H9 (cell line): ENCODE measurements at regions not wholly inside any gene's neighbourhood (a gene's known extent, or its start where the extent isn't known, plus 50 kb on each side); places are given as distances from the start of the nearest gene placed in this dataset.

Experiments used
- DNase-seq: peaks from one replicate; pipeline ENCODE4 v3.0.0-alpha.2; 2017
- H2AFZ ChIP-seq: one replicate; pipeline ENCODE4 v1.6.1; 2013; ENCODE audit warnings: mild to moderate bottlenecking, low read length, control low read depth, moderate library complexity
- H2AK5ac ChIP-seq: 2 replicates; pipeline ENCODE4 v1.6.1; 2013; ENCODE audit warnings: low read length, control low read depth, mixed read lengths; ENCODE audit not compliant: insufficient read length
- H2BK120ac ChIP-seq: one replicate; pipeline ENCODE4 v1.6.1; 2013; ENCODE audit warnings: low read depth, mild to moderate bottlenecking, low read length, control low read depth, inconsistent platforms; ENCODE audit not compliant: poor library complexity, severe bottlenecking
- H2BK12ac ChIP-seq: 2 replicates; pipeline ENCODE4 v1.6.1; 2013; ENCODE audit warnings: low read length, control low read depth, mixed read lengths, low read depth; ENCODE audit not compliant: insufficient read length
- H2BK15ac ChIP-seq: 2 replicates; pipeline ENCODE4 v1.6.1; 2013; ENCODE audit warnings: low read depth, low read length, control low read depth
- H2BK20ac ChIP-seq: one replicate; pipeline ENCODE4 v1.6.1; 2013; ENCODE audit warnings: low read depth, mild to moderate bottlenecking, low read length, control low read depth, inconsistent platforms; ENCODE audit not compliant: poor library complexity, severe bottlenecking
- H2BK5ac ChIP-seq: 2 replicates; pipeline ENCODE4 v1.6.1; 2013; ENCODE audit warnings: low read length, control low read depth, mixed read lengths; ENCODE audit not compliant: insufficient read length
- H3K14ac ChIP-seq: 2 replicates; pipeline ENCODE4 v1.6.1; 2013; ENCODE audit warnings: low read length, control low read depth; ENCODE audit not compliant: insufficient read depth
- H3K18ac ChIP-seq: 2 replicates; pipeline ENCODE4 v1.6.1; 2013; ENCODE audit warnings: low read depth, mild to moderate bottlenecking, mixed read lengths, low read length, control low read depth; ENCODE audit not compliant: insufficient read length
- H3K23ac ChIP-seq: 2 replicates; pipeline ENCODE4 v1.6.1; 2013; ENCODE audit warnings: low read length, control low read depth, mixed read lengths, low read depth; ENCODE audit not compliant: insufficient read length
- H3K23me2 ChIP-seq: 2 replicates; pipeline ENCODE4 v1.6.1; 2013; ENCODE audit warnings: low read depth, mild to moderate bottlenecking, mixed read lengths, low read length, control low read depth; ENCODE audit not compliant: insufficient read length, poor library complexity, severe bottlenecking
- H3K27ac ChIP-seq: 2 replicates; pipeline ENCODE4 v1.5.1; 2013; ENCODE audit warnings: low read length, control low read depth, mixed read lengths, low read depth; ENCODE audit not compliant: insufficient read length
- H3K27me3 ChIP-seq: 2 replicates; pipeline ENCODE4 v1.6.1; 2013; ENCODE audit warnings: low read length, control low read depth, inconsistent platforms; ENCODE audit not compliant: insufficient read depth
- H3K4ac ChIP-seq: 2 replicates; pipeline ENCODE4 v1.6.1; 2013; ENCODE audit warnings: low read depth, mild to moderate bottlenecking, control low read depth, inconsistent platforms, low read length, moderate library complexity
- H3K4me1 ChIP-seq: 2 replicates; pipeline ENCODE4 v1.6.1; 2013; ENCODE audit warnings: low read length, control low read depth, inconsistent platforms; ENCODE audit not compliant: insufficient read depth
- H3K4me2 ChIP-seq: 2 replicates; pipeline ENCODE4 v1.6.1; 2013; ENCODE audit warnings: low read length, control low read depth, mixed read lengths; ENCODE audit not compliant: insufficient read length, insufficient read depth
- H3K56ac ChIP-seq: 2 replicates; pipeline ENCODE4 v1.6.1; 2013; ENCODE audit warnings: low read depth, mild to moderate bottlenecking, mixed read lengths, low read length, control low read depth; ENCODE audit not compliant: insufficient read length
- H3K79me1 ChIP-seq: 2 replicates; pipeline ENCODE4 v1.6.1; 2013; ENCODE audit warnings: low read depth, mild to moderate bottlenecking, moderate library complexity, low read length, control low read depth, inconsistent platforms; ENCODE audit not compliant: insufficient read depth, poor library complexity, severe bottlenecking
- H3K79me2 ChIP-seq: 2 replicates; pipeline ENCODE4 v1.6.1; 2013; ENCODE audit warnings: low read length, control low read depth, inconsistent platforms; ENCODE audit not compliant: insufficient read depth
- H3K9ac ChIP-seq: 2 replicates; pipeline ENCODE4 v1.6.1; 2013; ENCODE audit warnings: low read length, control low read depth, mixed read lengths; ENCODE audit not compliant: insufficient read length; ENCODE audit errors: extremely low read depth
- H3K9me3 ChIP-seq: one replicate; pipeline ENCODE4 v1.6.1; 2013; ENCODE audit warnings: low read depth, low read length, inconsistent platforms; ENCODE audit not compliant: control insufficient read depth
- H3T11ph ChIP-seq: one replicate; pipeline ENCODE4 v1.6.1; 2013; ENCODE audit warnings: mild to moderate bottlenecking, low read length, control low read depth, inconsistent platforms
- H4K20me1 ChIP-seq: one replicate; pipeline ENCODE4 v1.6.1; 2013; ENCODE audit not compliant: control insufficient read depth, insufficient read length, insufficient read depth
- H4K5ac ChIP-seq: 2 replicates; pipeline ENCODE4 v1.6.1; 2013; ENCODE audit warnings: low read depth, mild to moderate bottlenecking, mixed read lengths, low read length, control low read depth; ENCODE audit not compliant: insufficient read length
- H4K8ac ChIP-seq: replicated peaks from 2 replicates; pipeline ENCODE4 v1.6.1; 2013; ENCODE audit warnings: low read length, control low read depth, mixed read lengths, low read depth; ENCODE audit not compliant: insufficient read length
- H4K91ac ChIP-seq: 2 replicates; pipeline ENCODE4 v1.6.1; 2013; ENCODE audit warnings: low read depth, mild to moderate bottlenecking, moderate library complexity, mixed read lengths, low read length, control low read depth; ENCODE audit not compliant: insufficient read length
- H3K27ac Mint-ChIP-seq, 3 experiments: 2 replicates in 2 of 3; 3 replicates in 1 of 3; pipeline ENCODE4 v1.8.0; 2020 to 2021; ENCODE audit warnings: mixed read lengths in 3 of 3, mild to moderate bottlenecking in 1 of 3, moderate library complexity in 1 of 3
- H3K27me3 Mint-ChIP-seq: 2 replicates; pipeline ENCODE4 v1.8.0; 2021; ENCODE audit warnings: low read depth, mild to moderate bottlenecking, moderate library complexity, mixed read lengths
- H3K36me3 Mint-ChIP-seq, 3 experiments: 2 replicates in 2 of 3; 3 replicates in 1 of 3; pipeline ENCODE4 v1.8.0; 2020 to 2021; ENCODE audit warnings: low read depth in 3 of 3, mixed read lengths in 3 of 3; ENCODE audit not compliant: insufficient read depth in 1 of 3
- H3K4me1 Mint-ChIP-seq, 2 experiments: 2 replicates each; pipeline ENCODE4 v1.8.0; 2020; ENCODE audit warnings: mixed read lengths in 2 of 2
- H3K4me3 Mint-ChIP-seq, 2 experiments: 2 replicates in 1 of 2; 3 replicates in 1 of 2; pipeline ENCODE4 v1.8.0; 2020 to 2021; ENCODE audit warnings: mild to moderate bottlenecking in 2 of 2, mixed read lengths in 2 of 2, moderate library complexity in 1 of 2
- H3K9me3 Mint-ChIP-seq, 2 experiments: 2 replicates in 1 of 2; 3 replicates in 1 of 2; pipeline ENCODE4 v1.8.0; 2020; ENCODE audit warnings: mild to moderate bottlenecking in 2 of 2, mixed read lengths in 2 of 2, moderate library complexity in 1 of 2
- CTCF ChIP-seq: fragments of 200-600 bp; sonication (generic); conservative IDR thresholded peaks from 3 replicates; pipeline ENCODE4 v1.8.0; 2021; ENCODE audit warnings: antibody characterized with exemption, mild to moderate bottlenecking
- WGBS: extraction: QIAGEN DNeasy Blood & Tissue Kit; methylation state at CpG from one replicate; pipeline ENCODE4 v1.1.7; 2013; ENCODE audit warnings: missing lambda C conversion rate, low lambda C conversion rate, mixed read lengths; ENCODE audit not compliant: insufficient read length; ENCODE audit errors: extremely low coverage; 5-methylcytosine and 5-hydroxymethylcytosine counted together

- no peak overlapping the region for H2AFZ ChIP-seq
- peaks cover 3 to 11% (median 3%) of the 10 kb centered on the region in 3 experiments; a peak in 4 of 7 replicates for H3K36me3 Mint-ChIP-seq
- 0 out of 7 replicates have a peak overlapping the region, but pooled peaks of 1 of the 3 experiments have one; percentile 55 for H3K27ac Mint-ChIP-seq
- H3K4me1 Mint-ChIP-seq: peaks cover 58 to 70% of the 10 kb centered on the region in 2 experiments
- WGBS: no CpG with 5 or more reads among the region's 11 CpGs
- H3K23ac ChIP-seq: no peak overlapping the region
- H4K20me1 ChIP-seq: no peaks in the 10 kb centered on the region
- H3K18ac ChIP-seq: no peak overlapping the region
- H3K9me3 ChIP-seq: peaks cover 5% of the 10 kb centered on the region
- H3K9ac ChIP-seq: no peak overlapping the region
- peaks cover 7 to 9% of the 10 kb centered on the region in 2 experiments for H3K9me3 Mint-ChIP-seq
- H3K23me2 ChIP-seq: no peaks in the 10 kb centered on the region
- TF ChIP-seq CTCF: no peak
- no peak overlapping the region for H3T11ph ChIP-seq
- no peak overlapping the region for H2BK12ac ChIP-seq
- no peak overlapping the region for H3K27ac ChIP-seq
- no peak overlapping the region for H4K91ac ChIP-seq
- H2BK120ac ChIP-seq: no peak overlapping the region
- no peak overlapping the region for H3K56ac ChIP-seq
- no peaks in the 10 kb centered on the region for H3K79me1 ChIP-seq
- no peak overlapping the region for H2BK15ac ChIP-seq
- H3K4ac ChIP-seq: no peak overlapping the region
- H3K27me3 ChIP-seq: no peaks in the 10 kb centered on the region
- H4K5ac ChIP-seq: no peak overlapping the region
- peaks cover 16% of the 10 kb centered on the region; the same call in 1 of the 2 replicates for H3K4me1 ChIP-seq
- no peak overlapping the region for H2AK5ac ChIP-seq
- no peak overlapping the region for H3K4me3 Mint-ChIP-seq
- no peak overlapping the region for H2BK5ac ChIP-seq
- H3K27me3 Mint-ChIP-seq: no peaks in the 10 kb centered on the region
- no peak for DNase-seq
- no peak overlapping the region for H4K8ac ChIP-seq
- H3K4me2 ChIP-seq: no peak overlapping the region
- H2BK20ac ChIP-seq: no peak overlapping the region
- no peak overlapping the region for H3K14ac ChIP-seq
- no peaks in the 10 kb centered on the region for H3K79me2 ChIP-seq
Measured at GRCh38 chr5:34487159-34487879, 168.8 kb upstream of the RAI14 start.
